GM18907 (cell line): ENCODE measurements at regions not wholly inside any gene's neighbourhood (a gene's known extent, or its start where the extent isn't known, plus 50 kb on each side); places are given as distances from the start of the nearest gene placed in this dataset.
A peak's percentile ranks its signal among the peaks of the same experiment; 100 is the strongest.

Experiments
- ATAC-seq: cut with Tn5 transposase; IDR thresholded peaks from one replicate; pipeline ENCODE4 v1.9.1; 2021; ENCODE audit warnings: mild to moderate bottlenecking, moderate library complexity; ENCODE audit not compliant: unreplicated experiment

- ATAC-seq = no peak
These were observed 1396.8 kb upstream of the LRRTM3 start for GRCh38 chr10:65528986-65529385.

GRCh38 chr10:65531545-65531944 lies 1394.3 kb upstream of the LRRTM3 start:
- no peak for ATAC-seq

DNA sequence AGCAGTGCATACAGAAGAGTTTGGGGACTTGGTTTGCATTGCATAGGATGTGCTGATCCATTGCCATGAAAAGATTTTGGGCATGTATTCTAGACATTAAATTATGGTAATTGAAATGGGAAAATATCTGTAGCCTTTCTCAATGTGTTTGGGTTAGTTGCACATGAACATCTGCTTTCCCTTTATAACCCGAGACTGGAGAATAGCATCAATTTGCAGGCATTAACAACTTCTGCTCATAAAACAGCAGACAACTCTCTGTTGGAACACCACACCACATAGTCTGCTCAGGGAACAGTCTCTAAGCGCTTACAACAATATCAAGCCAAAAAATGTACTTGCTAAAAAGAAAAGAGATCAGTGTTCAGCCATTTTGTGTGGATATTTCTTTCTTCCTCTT lies 1391.1 kb upstream of the LRRTM3 start:
- ATAC-seq = no peak

- no peak for ATAC-seq
These were observed 1381.1 kb upstream of the LRRTM3 start for GRCh38 chr10:65544756-65545155.

- ATAC-seq = no peak
These were observed 1377.8 kb upstream of the LRRTM3 start for GRCh38 chr10:65548001-65548400.

GRCh38 chr10:65550761-65551160 lies 1375.1 kb upstream of the LRRTM3 start:
- ATAC-seq = no peak

DNA sequence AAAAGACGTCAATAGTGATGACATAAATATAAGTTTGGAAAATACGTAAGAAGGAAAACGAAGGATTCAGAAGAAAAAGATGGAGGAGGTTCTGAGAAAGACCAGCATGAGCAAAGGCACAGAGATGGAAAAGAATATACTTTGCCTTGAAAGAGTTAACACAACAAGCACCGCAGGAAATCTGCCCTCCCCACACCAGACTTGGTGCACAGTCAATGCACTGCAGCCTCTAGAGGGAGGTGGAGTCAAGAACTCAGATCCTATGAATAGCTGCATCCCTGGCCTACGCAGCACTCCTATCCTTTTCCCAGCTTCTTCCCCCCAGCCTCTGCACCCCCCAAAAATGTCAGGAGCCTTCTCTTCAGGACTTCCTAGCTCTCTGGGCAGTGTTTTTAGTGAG lies 1370.6 kb upstream of the LRRTM3 start:
- no peak for ATAC-seq

DNA sequence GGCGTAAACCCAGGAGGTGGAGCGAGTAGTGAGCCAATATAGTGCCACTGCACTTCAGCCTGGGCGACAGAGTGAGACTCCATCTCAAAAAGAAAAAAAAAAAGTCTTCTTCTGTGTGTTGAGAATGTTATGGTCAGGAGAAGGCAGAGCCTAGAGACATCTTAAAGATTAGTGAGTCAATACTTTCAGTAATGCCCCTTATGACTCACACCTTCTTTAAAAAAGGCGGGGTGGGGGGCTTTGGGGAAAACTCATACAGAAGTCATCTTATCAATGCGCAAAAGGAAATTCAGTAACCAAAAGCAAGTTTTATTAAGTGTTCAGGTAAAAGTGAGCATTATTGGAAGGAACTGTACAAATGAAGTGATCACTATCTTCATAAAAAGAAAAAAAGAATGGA lies 1369.8 kb upstream of the LRRTM3 start:
- ATAC-seq = no peak

- no peak for ATAC-seq
These were observed 1366.5 kb upstream of the LRRTM3 start for GRCh38 chr10:65559369-65559768.

- ATAC-seq = no peak
These were observed 1360.6 kb upstream of the LRRTM3 start for GRCh38 chr10:65565246-65565645.

DNA sequence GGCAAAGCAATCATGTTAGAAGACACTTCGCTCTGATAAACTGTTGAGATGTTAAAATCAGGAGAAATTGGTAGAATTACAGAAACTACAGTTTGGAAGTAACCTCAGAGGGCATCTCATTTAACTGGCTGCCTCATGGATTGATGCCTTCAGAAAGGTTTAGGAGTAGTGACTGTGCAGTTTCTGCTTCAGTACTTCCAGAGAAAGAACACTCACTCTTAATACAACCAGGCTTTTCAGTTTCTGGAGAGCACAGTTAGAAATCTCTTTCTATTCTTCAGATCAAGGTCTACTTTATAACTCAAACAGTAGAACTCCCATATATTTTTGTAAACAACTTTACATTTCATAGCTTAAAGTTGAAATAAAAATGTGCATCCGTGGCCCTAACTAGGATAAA lies 1358.9 kb upstream of the LRRTM3 start:
- ATAC-seq = no peak

GRCh38 chr10:65570143-65571010 lies 1355.5 kb upstream of the LRRTM3 start:
- ATAC-seq = peak; percentile 74

DNA sequence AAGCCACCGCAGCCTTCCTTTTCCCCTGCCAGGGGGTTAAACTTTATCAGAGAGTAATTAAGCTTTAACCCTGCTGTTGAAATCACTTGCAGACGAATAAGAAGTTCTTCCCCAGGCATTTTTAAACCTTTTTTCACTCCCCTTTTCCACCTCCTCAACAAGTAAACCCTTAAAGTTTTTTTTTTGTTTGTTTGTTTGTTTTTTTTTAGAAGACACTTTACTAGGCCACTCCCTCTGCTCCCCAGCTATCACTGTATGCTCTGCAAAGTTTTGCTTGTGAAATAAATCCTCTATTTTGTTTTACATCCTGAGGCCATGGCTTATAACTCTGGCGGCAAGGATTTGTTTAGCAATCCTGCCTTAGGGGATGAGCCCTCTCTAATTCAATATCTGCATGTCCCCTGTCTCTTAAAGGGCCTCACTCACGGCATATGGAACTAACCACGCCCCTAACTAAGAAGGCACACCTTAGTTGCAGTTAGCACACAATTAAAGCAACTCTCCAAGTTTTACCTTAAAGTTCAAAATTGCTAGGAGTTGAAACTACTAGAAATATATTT lies 1354.7 kb upstream of the LRRTM3 start:
- ATAC-seq = peak; percentile 77

DNA sequence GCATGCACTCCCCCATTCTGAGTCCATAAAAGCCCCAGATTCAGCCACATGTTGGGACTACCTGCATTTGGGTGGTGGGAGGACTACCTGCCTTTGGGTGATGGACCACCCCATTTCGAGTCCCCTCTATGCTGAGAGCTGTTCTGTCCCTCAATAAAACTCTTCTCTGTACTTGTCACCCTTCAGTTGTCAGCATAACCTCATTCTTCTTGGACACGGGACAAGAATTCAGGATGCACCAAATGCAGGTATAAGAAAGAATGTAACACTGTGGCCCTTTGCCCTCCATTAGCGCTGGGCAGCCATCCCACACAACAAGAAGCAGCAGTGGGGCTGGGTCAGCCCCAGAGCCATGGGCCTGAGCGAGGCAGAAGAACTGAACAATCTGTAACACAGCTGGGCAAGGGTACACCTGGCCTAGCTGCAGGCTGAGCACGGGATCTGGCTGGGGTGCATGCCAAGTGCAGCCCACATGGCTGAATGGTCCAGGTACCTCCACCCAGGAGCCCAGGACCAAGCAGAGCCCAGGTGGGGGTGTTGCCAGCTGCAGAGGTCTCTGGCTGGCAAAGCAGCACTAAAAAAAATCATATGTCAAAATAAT lies 1344.3 kb upstream of the LRRTM3 start:
- no peak for ATAC-seq

DNA sequence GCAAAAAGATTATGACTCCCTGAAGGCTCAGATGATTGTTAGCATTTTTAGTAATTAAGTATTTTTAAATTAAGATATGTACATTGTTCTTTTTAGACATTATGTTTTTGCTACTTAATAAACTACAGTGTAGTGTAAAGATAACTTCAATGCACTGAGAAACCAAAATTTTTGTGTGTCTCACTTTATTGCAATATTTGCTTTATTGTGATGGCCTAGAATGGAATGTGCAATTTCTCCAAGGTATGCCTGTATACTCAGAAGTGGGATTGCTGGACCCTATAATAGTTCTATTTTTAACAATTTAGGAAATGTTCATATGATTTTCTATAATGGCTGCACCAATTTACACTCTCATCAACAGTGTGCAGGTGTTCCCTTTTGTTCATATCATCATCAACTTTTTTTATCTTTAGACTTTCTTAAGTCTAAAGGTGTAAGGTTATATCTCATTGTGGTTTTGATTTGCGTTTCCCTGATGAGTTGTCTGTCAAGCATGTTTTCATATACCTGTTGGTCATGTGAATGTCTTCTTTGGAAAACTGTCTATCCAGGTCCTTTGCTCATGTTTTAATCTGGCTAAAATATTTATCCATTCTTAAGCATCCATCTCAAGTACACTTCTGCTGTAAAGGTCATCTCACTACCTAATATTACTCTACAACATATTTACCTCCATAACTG lies 1323.5 kb upstream of the LRRTM3 start:
- no peak for ATAC-seq

GRCh38 chr10:65611592-65611991 lies 1314.2 kb upstream of the LRRTM3 start:
- ATAC-seq = no peak

- no peak for ATAC-seq
These were observed 1310.8 kb upstream of the LRRTM3 start for GRCh38 chr10:65614956-65615565.

- no peak for ATAC-seq
These were observed 1307.7 kb upstream of the LRRTM3 start for GRCh38 chr10:65618126-65618525.

DNA sequence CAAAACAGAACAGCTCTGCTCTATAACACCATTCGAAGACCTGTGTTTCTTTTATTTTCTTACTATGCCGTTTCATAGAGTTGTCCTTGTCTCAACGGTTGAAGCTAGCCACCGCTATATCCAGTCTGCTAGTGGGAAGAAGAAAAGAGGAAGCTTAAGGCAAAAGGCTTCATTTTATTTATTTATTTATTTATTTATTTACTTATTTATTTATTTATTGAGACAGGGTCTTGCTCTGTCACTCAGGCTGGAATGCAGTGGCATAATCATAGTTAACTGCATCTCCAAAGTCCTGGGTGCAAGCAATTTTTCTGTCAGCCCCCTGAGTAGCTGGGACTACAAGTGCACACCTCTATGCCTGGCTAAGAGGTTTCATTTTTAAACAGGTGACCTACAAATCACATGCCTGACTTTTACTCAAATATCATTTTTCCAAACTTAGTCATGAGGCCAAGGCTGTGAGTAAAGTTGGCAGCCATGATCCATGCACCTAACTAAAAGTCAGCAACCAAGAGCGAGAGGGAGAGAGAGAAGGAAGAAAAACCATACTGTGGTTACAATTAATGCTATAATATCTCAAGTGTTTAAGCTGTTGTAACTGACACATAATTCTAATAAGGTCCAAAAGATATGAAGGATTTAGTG lies 1305.3 kb upstream of the LRRTM3 start:
- no peak for ATAC-seq

- no peak for ATAC-seq
These were observed 1303.2 kb upstream of the LRRTM3 start for GRCh38 chr10:65622608-65623007.
